Keratinocyte (primary cell): ENCODE measurements at regions not wholly inside any gene's neighbourhood (a gene's known extent, or its start where the extent isn't known, plus 50 kb on each side); places are given as distances from the start of the nearest gene placed in this dataset.

Experiments
- DNase-seq: peaks from one replicate; pipeline ENCODE4 v3.0.0-alpha.2; 2011; ENCODE audit warnings: low read depth, missing footprints, low spot score
- FAIRE-seq: peaks from 2 replicates; lab custom pipeline; 2011; peaks lifted over from hg19 to GRCh38; lab: Jason Lieb, UNC
- H2AFZ ChIP-seq: 2 replicates; pipeline ENCODE4 v1.6.0; 2012; ENCODE audit warnings: low read length, control low read depth, inconsistent platforms; ENCODE audit not compliant: control insufficient read depth
- H3K27ac ChIP-seq: 2 replicates; pipeline ENCODE4 v1.5.1; 2011; ENCODE audit warnings: low read length; ENCODE audit not compliant: control insufficient read depth, insufficient read depth
- H3K27me3 ChIP-seq: 3 replicates; pipeline ENCODE4 v1.6.0; 2011; ENCODE audit warnings: low read length; ENCODE audit not compliant: control insufficient read depth, insufficient read depth; ENCODE audit errors: extremely low read depth
- H3K36me3 ChIP-seq, 2 experiments: 2 replicates in 1 of 2; 3 replicates in 1 of 2; pipeline ENCODE4 v1.5.1; 2011; ENCODE audit warnings: low read length in 2 of 2, mild to moderate bottlenecking in 1 of 2; ENCODE audit not compliant: control insufficient read depth in 2 of 2, insufficient read depth in 2 of 2; ENCODE audit errors: extremely low read depth in 1 of 2
- H3K4me1 ChIP-seq: 3 replicates; pipeline ENCODE4 v1.5.1; 2011; ENCODE audit warnings: low read length; ENCODE audit not compliant: control insufficient read depth, insufficient read depth; ENCODE audit errors: extremely low read depth
- H3K4me2 ChIP-seq: 3 replicates; pipeline ENCODE4 v1.6.0; 2011; ENCODE audit warnings: low read depth, low read length; ENCODE audit not compliant: control insufficient read depth, insufficient read depth; ENCODE audit errors: extremely low read depth
- H3K4me3 ChIP-seq, 3 experiments: fragments of 200-600 bp in 1 of 3; sonication (generic) in 1 of 3; 2 replicates in 2 of 3; 3 replicates in 1 of 3; pipeline ENCODE4 v1.5.1; 2011 to 2016; ENCODE audit warnings: low read length in 3 of 3, mild to moderate bottlenecking in 3 of 3, control low read depth in 2 of 3, inconsistent platforms in 1 of 3, low read depth in 1 of 3, mixed read lengths in 1 of 3, mixed run types in 1 of 3, moderate library complexity in 1 of 3; ENCODE audit not compliant: control insufficient read depth in 2 of 3, insufficient read depth in 2 of 3; ENCODE audit errors: extremely low read depth in 1 of 3
- H3K79me2 ChIP-seq: 2 replicates; pipeline ENCODE4 v1.6.0; 2012; ENCODE audit warnings: low read length; ENCODE audit not compliant: control insufficient read depth, insufficient read depth
- H3K9ac ChIP-seq: 3 replicates; pipeline ENCODE4 v1.6.0; 2011; ENCODE audit warnings: low read length; ENCODE audit not compliant: control insufficient read depth, insufficient read depth; ENCODE audit errors: extremely low read depth
- H3K9me1 ChIP-seq: 3 replicates; pipeline ENCODE4 v1.6.0; 2011; ENCODE audit warnings: low read length; ENCODE audit not compliant: control insufficient read depth, insufficient read depth; ENCODE audit errors: extremely low read depth
- H3K9me3 ChIP-seq: 2 replicates; pipeline ENCODE4 v1.5.1; 2012; ENCODE audit warnings: low read depth, low read length; ENCODE audit not compliant: control insufficient read depth
- H4K20me1 ChIP-seq: 3 replicates; pipeline ENCODE4 v1.6.0; 2011; ENCODE audit warnings: low read length; ENCODE audit not compliant: control insufficient read depth, insufficient read depth; ENCODE audit errors: extremely low read depth
- CTCF ChIP-seq, 3 experiments: IDR thresholded peaks in 1 of 3; conservative IDR thresholded peaks in 1 of 3; optimal IDR thresholded peaks in 1 of 3; 2 replicates in 2 of 3; 3 replicates in 1 of 3; pipeline versions ENCODE3 to v1.5.1; 2011; ENCODE audit warnings: low read length in 3 of 3, mild to moderate bottlenecking in 3 of 3, moderate library complexity in 2 of 3, control low read depth in 1 of 3, inconsistent platforms in 1 of 3; ENCODE audit not compliant: insufficient read depth in 2 of 3; ENCODE audit errors: extremely low read depth in 1 of 3
- EZH2 ChIP-seq: IDR thresholded peaks from one replicate; pipeline ENCODE4 v1.6.1; 2012; ENCODE audit warnings: inconsistent platforms, mild to moderate bottlenecking, low read length, moderate library complexity
- dilution Hi-C: fragments of 300-500 bp; cut with MboI; formaldehyde crosslinking; loops from one replicate; pipeline ENCODE4 v1.7.0; 2020; ENCODE audit warnings: low sequenced_read_pairs; ENCODE audit not compliant: extremely low pct_ligation_motif_present

DNA sequence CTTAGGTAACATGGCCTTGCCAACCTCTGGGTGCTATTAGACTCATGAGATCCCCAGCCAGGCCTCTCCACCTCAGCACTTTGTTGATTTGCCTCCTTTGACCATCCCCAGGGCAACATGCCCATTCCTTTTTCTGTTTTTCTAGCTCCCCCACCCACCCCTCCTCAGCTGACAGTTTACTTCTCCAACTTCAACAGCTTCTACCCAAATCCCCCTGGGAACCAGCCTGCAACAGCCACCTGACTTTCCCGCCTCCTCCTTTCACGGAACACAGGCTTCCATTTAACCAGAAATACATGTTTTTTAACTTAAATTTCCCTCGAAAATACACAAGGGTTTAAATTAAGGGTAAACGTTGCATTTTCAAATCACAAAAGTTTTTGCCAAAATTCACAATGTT is 117.3 kb downstream of the DLEU7 start:
- H2AFZ ChIP-seq = no peak overlapping the region
- no peak for DNase-seq
- H3K4me2 ChIP-seq = no peak overlapping the region
- no peaks in the 10 kb centered on the region for H3K27me3 ChIP-seq
- no peaks in the 10 kb centered on the region for H3K9me1 ChIP-seq
- H3K4me1 ChIP-seq = peaks cover 4% of the 10 kb centered on the region
- H3K9ac ChIP-seq = no peak overlapping the region
- H3K79me2 ChIP-seq = no peaks in the 10 kb centered on the region
- H3K4me3 ChIP-seq = no peak overlapping the region
- no peaks in the 10 kb centered on the region for H4K20me1 ChIP-seq
- H3K27ac ChIP-seq = no peak overlapping the region
- H3K9me3 ChIP-seq = peaks cover 3% of the 10 kb centered on the region
- no peak for FAIRE-seq
- no peak for TF ChIP-seq CTCF (optimal IDR thresholded peaks at IDR 0.05 in 1 of 3, IDR thresholded peaks at IDR 0.05 in 1 of 3, conservative IDR thresholded peaks at IDR 0.05 in 1 of 3; ENCODE audit: extremely low read depth in 1 of 3, insufficient read depth in 2 of 3, low read length in 3 of 3)
- TF ChIP-seq EZH2 = no peak
- no peaks in the 10 kb centered on the region for H3K36me3 ChIP-seq
- dilution Hi-C loops = no loop called here

DNA sequence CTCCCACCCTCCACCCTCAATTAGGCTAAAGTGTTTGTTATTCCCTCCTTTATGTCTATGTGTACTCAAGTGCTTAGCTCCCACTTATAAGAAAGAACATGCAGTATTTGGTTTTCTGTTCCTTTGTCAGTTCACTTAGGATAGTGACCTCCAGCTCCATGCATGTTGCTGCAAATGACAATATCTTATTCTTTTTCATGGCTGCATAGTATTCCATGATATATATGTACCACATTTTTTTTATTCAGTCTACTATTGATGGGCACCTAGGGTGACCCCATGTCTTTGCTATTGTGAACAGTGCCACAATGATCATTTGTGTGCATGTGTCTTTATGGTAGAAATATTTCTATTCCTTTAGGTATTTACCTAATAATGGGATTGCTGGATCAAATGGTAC is 114.3 kb downstream of the DLEU7 start:
- no peak overlapping the region for H3K9ac ChIP-seq
- peaks cover 24% of the 10 kb centered on the region for H3K4me1 ChIP-seq
- H3K36me3 ChIP-seq = no peaks in the 10 kb centered on the region
- TF ChIP-seq CTCF (optimal IDR thresholded peaks at IDR 0.05 in 1 of 3, IDR thresholded peaks at IDR 0.05 in 1 of 3, conservative IDR thresholded peaks at IDR 0.05 in 1 of 3; ENCODE audit: extremely low read depth in 1 of 3, insufficient read depth in 2 of 3, low read length in 3 of 3) = no peak
- no peak for TF ChIP-seq EZH2
- dilution Hi-C loops = no loop called here
- H3K9me3 ChIP-seq = peaks cover 3% of the 10 kb centered on the region
- H3K79me2 ChIP-seq = no peaks in the 10 kb centered on the region
- no peak overlapping the region for H3K4me2 ChIP-seq
- H2AFZ ChIP-seq = no peak overlapping the region
- FAIRE-seq (no peak), DNase-seq (no peak)
- no peaks in the 10 kb centered on the region for H3K27me3 ChIP-seq
- no peaks in the 10 kb centered on the region for H3K9me1 ChIP-seq
- H4K20me1 ChIP-seq = no peaks in the 10 kb centered on the region
- H3K4me3 ChIP-seq = no peak overlapping the region
- H3K27ac ChIP-seq = no peak overlapping the region
